Ovary (tissue), 3 donors: ENCODE measurements at regions not wholly inside any gene's neighbourhood (a gene's known extent, or its start where the extent isn't known, plus 50 kb on each side); places are given as distances from the start of the nearest gene placed in this dataset.

Experiments used
- CTCF ChIP-seq, 3 donors: fragments of 450-650 bp in 2 of 3; fragments of 200-600 bp in 1 of 3; IDR thresholded peaks; one replicate each; pipeline versions ENCODE4 v1.5.1 to v1.8.0; 2016 to 2022; ENCODE audit warnings: antibody characterized with exemption in 3 of 3, mild to moderate bottlenecking in 1 of 3
- EP300 ChIP-seq: sonication (generic); formaldehyde crosslinking; IDR thresholded peaks from one replicate; pipeline ENCODE4 v1.6.1; 2017; ENCODE audit warnings: antibody characterized with exemption
- POLR2A ChIP-seq: fragments of 450-650 bp; IDR thresholded peaks from one replicate; pipeline ENCODE4 v1.6.1; 2017; ENCODE audit warnings: antibody characterized with exemption, mild to moderate bottlenecking, moderate library complexity
- donor health status: DM: no; HTN: no; CAD: no.

GRCh38 chr15:75109021-75109735 is 85.8 kb downstream of the PPCDC start:
- TF ChIP-seq CTCF (IDR thresholded peaks at IDR 0.05) (no peak), POLR2A (no peak), EP300 (no peak)
